ENCODE measurements at regions not wholly inside any gene's neighbourhood (a gene's known extent, or its start where the extent isn't known, plus 50 kb on each side); places are given as distances from the start of the nearest gene placed in this dataset.

DNA sequence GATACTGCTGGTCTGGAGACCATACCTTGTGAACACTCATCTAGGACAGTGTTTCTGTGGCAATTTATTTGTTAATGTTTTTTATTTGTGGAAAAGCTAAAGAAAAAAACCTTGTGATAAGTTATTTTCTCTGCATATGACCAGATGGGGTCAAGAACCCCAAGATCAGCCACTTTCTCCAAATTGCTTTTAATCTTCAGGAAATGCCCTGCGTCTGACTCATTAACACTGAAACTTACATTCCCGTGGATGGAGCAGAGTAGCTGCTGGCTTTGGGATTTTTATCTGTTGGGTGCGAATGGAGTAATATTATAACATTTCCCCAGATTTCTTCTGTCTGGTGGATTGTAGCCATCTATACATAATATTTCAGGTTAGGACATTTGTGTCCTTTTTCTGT, 444.5 kb downstream of the SH3GL2 start:
- TF ChIP-seq BRF2 (IDR thresholded peaks at IDR 0.05; ENCODE audit: borderline replicate concordance, insufficient read depth, insufficient read length) (no peak), RBBP5 (IDR thresholded peaks at IDR 0.05; ENCODE audit: borderline replicate concordance, insufficient read depth, low read length, poor library complexity, severe bottlenecking) (no peak), PTTG1 (tag; IDR thresholded peaks at IDR 0.05; ENCODE audit: low read depth) (no peak)
- TF ChIP-seq, protein P1, sequence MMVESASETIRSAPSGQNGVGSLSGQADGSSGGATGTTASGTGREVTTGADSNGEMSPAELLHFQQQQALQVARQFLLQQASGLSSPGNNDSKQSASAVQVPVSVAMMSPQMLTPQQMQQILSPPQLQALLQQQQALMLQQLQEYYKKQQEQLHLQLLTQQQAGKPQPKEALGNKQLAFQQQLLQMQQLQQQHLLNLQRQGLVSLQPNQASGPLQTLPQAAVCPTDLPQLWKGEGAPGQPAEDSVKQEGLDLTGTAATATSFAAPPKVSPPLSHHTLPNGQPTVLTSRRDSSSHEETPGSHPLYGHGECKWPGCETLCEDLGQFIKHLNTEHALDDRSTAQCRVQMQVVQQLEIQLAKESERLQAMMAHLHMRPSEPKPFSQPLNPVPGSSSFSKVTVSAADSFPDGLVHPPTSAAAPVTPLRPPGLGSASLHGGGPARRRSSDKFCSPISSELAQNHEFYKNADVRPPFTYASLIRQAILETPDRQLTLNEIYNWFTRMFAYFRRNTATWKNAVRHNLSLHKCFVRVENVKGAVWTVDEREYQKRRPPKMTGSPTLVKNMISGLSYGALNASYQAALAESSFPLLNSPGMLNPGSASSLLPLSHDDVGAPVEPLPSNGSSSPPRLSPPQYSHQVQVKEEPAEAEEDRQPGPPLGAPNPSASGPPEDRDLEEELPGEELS (CRISPR knock-in tag; IDR thresholded peaks at IDR 0.05; ENCODE audit: borderline replicate concordance): no peak
- ATAC-seq (no peak), DNase-seq (ENCODE audit: extremely low read depth in 1 of 4, low spot score in 3 of 4) (no peak), FAIRE-seq (no peak)
- Histone ChIP-seq H3K4me2 (ENCODE audit: insufficient read depth, low read length) (no peak overlapping the region), H3K27me3 (ENCODE audit: control insufficient read depth in 2 of 2, insufficient read depth in 2 of 2, low read length in 2 of 2) (no peaks in the 10 kb centered on the region), H3K9me3 (replicated peaks; ENCODE audit: control insufficient read depth, insufficient read depth, low read depth, low read length) (no peaks in the 10 kb centered on the region), H3K9ac (ENCODE audit: insufficient read depth in 1 of 2, low read depth in 2 of 2, low read length in 2 of 2) (no peak overlapping the region), H4K20me1 (replicated peaks; ENCODE audit: control insufficient read depth, insufficient read depth, low read length) (no peaks in the 10 kb centered on the region), H3K79me2 (ENCODE audit: control insufficient read depth, insufficient read depth, low read length) (no peaks in the 10 kb centered on the region), H3K36me3 (ENCODE audit: control insufficient read depth, insufficient read depth, low read length) (no peaks in the 10 kb centered on the region), H3K4me1 (replicated peaks in 1 of 2; ENCODE audit: control insufficient read depth in 2 of 2, insufficient read depth in 2 of 2, low read length in 2 of 2) (no peaks in the 10 kb centered on the region), H3K4me3 (no peak overlapping the region), H3K27ac (ENCODE audit: extremely low read depth, low read depth, low read length) (no peak overlapping the region), H3K9me1 (ENCODE audit: control insufficient read depth, insufficient read depth, low read length) (no peaks in the 10 kb centered on the region), H2AFZ (ENCODE audit: low read depth, low read length) (no peak overlapping the region)
- POLR2A ChIA-PET: no interaction called here
- CTCF ChIA-PET (ENCODE audit: low intra/inter-chr PET ratio): no interaction called here
- in situ Hi-C loops (cut with MboI): no loop called here
- 0% methylated on average over 2 of the region's 3 CpGs for WGBS (ENCODE audit: insufficient coverage, low coverage, missing lambda C conversion rate)
- BruUV-seq (replicated peaks): no TSS peak
- intact Hi-C loops (cut with micrococcal nuclease): no loop called here

All from K562 (cell line).